NCI-H146 treated with DMSO at 0.1 percent for 48 hours (cell line): ENCODE measurements at regions not wholly inside any gene's neighbourhood (a gene's known extent, or its start where the extent isn't known, plus 50 kb on each side); places are given as distances from the start of the nearest gene placed in this dataset.

ENCODE experiments used
- DNase-seq: peaks from one replicate; lab custom pipeline; 2025; ENCODE audit not compliant: unreplicated experiment; lab: John Stamatoyannopoulos, UW

- no peak for DNase-seq
Observed at GRCh38 chr7:115883629-115884028, 146.9 kb downstream of the TFEC start.

- DNase-seq = no peak
Observed at GRCh38 chr7:115881476-115881875, 149.1 kb downstream of the TFEC start.

GRCh38 chr7:115879171-115879570 lies 151.4 kb downstream of the TFEC start:
- no peak for DNase-seq

- no peak for DNase-seq
Observed at GRCh38 chr7:115869801-115870200, 160.8 kb downstream of the TFEC start.

- DNase-seq = no peak
Observed at GRCh38 chr7:115869190-115869589, 161.4 kb downstream of the TFEC start.

GRCh38 chr7:115868369-115868768 lies 162.2 kb downstream of the TFEC start:
- DNase-seq = no peak

GRCh38 chr7:115864082-115864481 lies 166.5 kb downstream of the TFEC start:
- no peak for DNase-seq

GRCh38 chr7:115851291-115851690 lies 179.3 kb downstream of the TFEC start:
- no peak for DNase-seq

GRCh38 chr7:115850774-115851173 lies 179.8 kb downstream of the TFEC start:
- no peak for DNase-seq

- no peak for DNase-seq
Observed at GRCh38 chr7:115844857-115845256, 185.7 kb downstream of the TFEC start.

GRCh38 chr7:115840702-115841101 lies 189.9 kb downstream of the TFEC start:
- no peak for DNase-seq

GRCh38 chr7:115838829-115839228 lies 191.7 kb downstream of the TFEC start:
- DNase-seq = no peak

- no peak for DNase-seq
Observed at GRCh38 chr7:115831371-115831770, 199.2 kb downstream of the TFEC start.

- no peak for DNase-seq
Observed at GRCh38 chr7:115827305-115828045, 203.1 kb downstream of the TFEC start.

- DNase-seq = no peak
Observed at GRCh38 chr7:115825456-115826115, 205.0 kb downstream of the TFEC start.

- DNase-seq = no peak
Observed at GRCh38 chr7:115822801-115823200, 207.8 kb downstream of the TFEC start.

- no peak for DNase-seq
Observed at GRCh38 chr7:115822380-115822779, 208.2 kb downstream of the TFEC start.

GRCh38 chr7:115816318-115816974 lies 214.1 kb downstream of the TFEC start:
- DNase-seq = no peak

- no peak for DNase-seq
Observed at GRCh38 chr7:115812794-115813193, 217.8 kb downstream of the TFEC start.

- DNase-seq = no peak
Observed at GRCh38 chr7:115805458-115805857, 225.1 kb downstream of the TFEC start.

GRCh38 chr7:115802415-115802814 lies 228.1 kb downstream of the TFEC start:
- no peak for DNase-seq

- no peak for DNase-seq
Observed at GRCh38 chr7:115799430-115799829, 231.1 kb downstream of the TFEC start.
